Breast epithelium (tissue), 3 donors: ENCODE measurements at regions not wholly inside any gene's neighbourhood (a gene's known extent, or its start where the extent isn't known, plus 50 kb on each side); places are given as distances from the start of the nearest gene placed in this dataset.

Experiments used
- POLR2AphosphoS5 ChIP-seq, 3 donors: sonication (generic); formaldehyde crosslinking; IDR thresholded peaks; one replicate each; pipeline ENCODE4 v1.6.1; 2017; ENCODE audit warnings: antibody characterized with exemption in 3 of 3
- TF ChIP-seq, protein P1 (sequence below), 3 donors: fragments of 450-650 bp; IDR thresholded peaks; one replicate each; pipeline ENCODE4 v1.5.1; 2016 to 2017; ENCODE audit warnings: antibody characterized with exemption in 3 of 3, mild to moderate bottlenecking in 3 of 3, moderate library complexity in 3 of 3

DNA sequence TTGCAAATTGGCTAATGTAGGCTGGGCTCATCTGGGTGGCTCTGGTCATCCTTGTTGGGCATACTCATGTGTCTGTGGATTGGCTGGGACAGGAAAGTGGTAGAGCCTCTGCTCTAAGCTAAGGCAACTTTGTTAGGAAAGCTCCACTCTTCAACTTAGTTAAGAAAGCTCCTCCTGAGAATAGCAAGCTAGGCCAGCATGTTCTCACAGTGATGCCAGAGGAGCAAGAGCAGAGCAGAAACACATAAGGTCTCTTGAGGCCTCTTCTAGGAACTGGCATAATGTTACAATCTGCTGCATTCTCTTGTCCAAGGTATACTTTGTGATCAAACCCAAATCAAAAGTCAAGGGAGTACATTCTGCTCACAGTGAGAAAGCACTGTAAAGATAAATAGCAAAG, 158.6 kb upstream of the RORA start:
- TF ChIP-seq, protein P1, sequence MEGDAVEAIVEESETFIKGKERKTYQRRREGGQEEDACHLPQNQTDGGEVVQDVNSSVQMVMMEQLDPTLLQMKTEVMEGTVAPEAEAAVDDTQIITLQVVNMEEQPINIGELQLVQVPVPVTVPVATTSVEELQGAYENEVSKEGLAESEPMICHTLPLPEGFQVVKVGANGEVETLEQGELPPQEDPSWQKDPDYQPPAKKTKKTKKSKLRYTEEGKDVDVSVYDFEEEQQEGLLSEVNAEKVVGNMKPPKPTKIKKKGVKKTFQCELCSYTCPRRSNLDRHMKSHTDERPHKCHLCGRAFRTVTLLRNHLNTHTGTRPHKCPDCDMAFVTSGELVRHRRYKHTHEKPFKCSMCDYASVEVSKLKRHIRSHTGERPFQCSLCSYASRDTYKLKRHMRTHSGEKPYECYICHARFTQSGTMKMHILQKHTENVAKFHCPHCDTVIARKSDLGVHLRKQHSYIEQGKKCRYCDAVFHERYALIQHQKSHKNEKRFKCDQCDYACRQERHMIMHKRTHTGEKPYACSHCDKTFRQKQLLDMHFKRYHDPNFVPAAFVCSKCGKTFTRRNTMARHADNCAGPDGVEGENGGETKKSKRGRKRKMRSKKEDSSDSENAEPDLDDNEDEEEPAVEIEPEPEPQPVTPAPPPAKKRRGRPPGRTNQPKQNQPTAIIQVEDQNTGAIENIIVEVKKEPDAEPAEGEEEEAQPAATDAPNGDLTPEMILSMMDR (IDR thresholded peaks at IDR 0.05): no peak
- no peak for TF ChIP-seq POLR2AphosphoS5 (IDR thresholded peaks at IDR 0.05)
